CD14-positive monocyte (primary cell): ENCODE measurements at regions not wholly inside any gene's neighbourhood (a gene's known extent, or its start where the extent isn't known, plus 50 kb on each side); places are given as distances from the start of the nearest gene placed in this dataset.

Experiments used
- DNase-seq, 3 donors: peaks; one replicate each; pipeline ENCODE4 v3.0.0-alpha.2; 2011 to 2022
- H2AFZ ChIP-seq: 2 replicates; pipeline ENCODE4 v1.6.0; 2012; ENCODE audit warnings: mild to moderate bottlenecking, low read depth, low read length, inconsistent platforms; ENCODE audit not compliant: insufficient read depth, poor library complexity, severe bottlenecking
- H3K27ac ChIP-seq, 2 donors: 1 replicate in 1 of 2; 2 replicates in 1 of 2; pipeline ENCODE4 v1.5.1; 2012 to 2013; ENCODE audit warnings: low read length in 2 of 2, control low read depth in 1 of 2, inconsistent platforms in 1 of 2, low read depth in 1 of 2, mild to moderate bottlenecking in 1 of 2
- H3K27me3 ChIP-seq, 2 donors: one replicate each; pipeline versions ENCODE4 v1.6.0 to v1.6.1; 2011 to 2013; ENCODE audit warnings: low read length in 2 of 2; ENCODE audit not compliant: control insufficient read depth in 2 of 2, insufficient read depth in 2 of 2
- H3K36me3 ChIP-seq, 2 donors: replicated peaks in 1 of 2; 1 replicate in 1 of 2; 2 replicates in 1 of 2; pipeline versions ENCODE4 v1.5.1 to v1.6.1; 2012 to 2013; ENCODE audit warnings: low read length in 2 of 2, control low read depth in 1 of 2, inconsistent platforms in 1 of 2, mild to moderate bottlenecking in 1 of 2; ENCODE audit not compliant: insufficient read depth in 2 of 2, control insufficient read depth in 1 of 2
- H3K4me1 ChIP-seq, 2 donors: 1 replicate in 1 of 2; 2 replicates in 1 of 2; pipeline versions ENCODE4 v1.5.1 to v1.6.1; 2012 to 2013; ENCODE audit warnings: low read length in 2 of 2, control low read depth in 1 of 2, inconsistent platforms in 1 of 2, mild to moderate bottlenecking in 1 of 2, moderate library complexity in 1 of 2; ENCODE audit not compliant: insufficient read depth in 2 of 2, control insufficient read depth in 1 of 2
- H3K4me2 ChIP-seq: replicated peaks from 2 replicates; pipeline ENCODE3; 2012; ENCODE audit warnings: low read length, moderate library complexity, mild to moderate bottlenecking; ENCODE audit not compliant: poor library complexity, severe bottlenecking; ENCODE audit errors: extremely low read depth
- H3K4me3 ChIP-seq, 3 experiments: fragments of 200-600 bp in 1 of 3; sonication (generic) in 1 of 3; replicated peaks in 1 of 3; 1 replicate in 2 of 3; 2 replicates in 1 of 3; pipeline ENCODE4 v1.5.1; 2011 to 2013; ENCODE audit warnings: low read length in 3 of 3, mild to moderate bottlenecking in 3 of 3, control low read depth in 2 of 3, low read depth in 2 of 3, inconsistent platforms in 1 of 3, moderate library complexity in 1 of 3
- H3K79me2 ChIP-seq: 2 replicates; pipeline ENCODE4 v1.6.0; 2012; ENCODE audit warnings: mild to moderate bottlenecking, control low read depth, inconsistent platforms, low read length, moderate library complexity; ENCODE audit not compliant: insufficient read depth
- H3K9ac ChIP-seq: 2 replicates; pipeline ENCODE4 v1.6.0; 2017; ENCODE audit warnings: low read length, mild to moderate bottlenecking; ENCODE audit not compliant: insufficient read depth, poor library complexity, severe bottlenecking
- H3K9me3 ChIP-seq, 2 donors: replicated peaks in 1 of 2; 1 replicate in 1 of 2; 2 replicates in 1 of 2; pipeline versions ENCODE4 v1.5.1 to v1.6.1; 2012 to 2013; ENCODE audit warnings: low read length in 2 of 2, control low read depth in 1 of 2; ENCODE audit not compliant: control insufficient read depth in 1 of 2, insufficient read depth in 1 of 2
- H4K20me1 ChIP-seq: 2 replicates; pipeline ENCODE4 v1.6.0; 2012; ENCODE audit warnings: mild to moderate bottlenecking, low read length, control low read depth, moderate library complexity; ENCODE audit not compliant: insufficient read depth
- H3K27ac Mint-ChIP-seq, 7 donors: one replicate each; pipeline ENCODE4 v1.8.0; 2020; ENCODE audit warnings: mild to moderate bottlenecking in 7 of 7, mixed read lengths in 7 of 7, moderate library complexity in 6 of 7, inconsistent platforms in 2 of 7
- H3K27me3 Mint-ChIP-seq, 3 donors: one replicate each; pipeline ENCODE4 v1.8.0; 2021 to 2022; ENCODE audit warnings: low read depth in 3 of 3, mild to moderate bottlenecking in 3 of 3, mixed read lengths in 3 of 3, moderate library complexity in 3 of 3, inconsistent platforms in 1 of 3
- H3K36me3 Mint-ChIP-seq, 2 donors: one replicate each; pipeline ENCODE4 v1.8.0; 2020; ENCODE audit warnings: mixed read lengths in 2 of 2, inconsistent platforms in 1 of 2, mild to moderate bottlenecking in 1 of 2
- H3K4me1 Mint-ChIP-seq: one replicate; pipeline ENCODE4 v1.8.0; 2020; ENCODE audit warnings: mild to moderate bottlenecking, mixed read lengths
- H3K4me3 Mint-ChIP-seq, 2 donors: one replicate each; pipeline ENCODE4 v1.8.0; 2020; ENCODE audit warnings: mild to moderate bottlenecking in 2 of 2, mixed read lengths in 2 of 2, moderate library complexity in 1 of 2
- H3K9me3 Mint-ChIP-seq, 7 donors: one replicate each; pipeline ENCODE4 v1.8.0; 2020 to 2022; ENCODE audit warnings: mixed read lengths in 7 of 7, mild to moderate bottlenecking in 6 of 7, moderate library complexity in 6 of 7, inconsistent platforms in 2 of 7
- CTCF ChIP-seq: fragments of 200-600 bp; IDR thresholded peaks from one replicate; pipeline ENCODE4 v1.8.0; 2022; ENCODE audit warnings: antibody characterized with exemption, mild to moderate bottlenecking
- WGBS: methylation state at CpG from one replicate; pipeline ENCODE4 v1.1.5; 2013; ENCODE audit warnings: missing lambda C conversion rate; ENCODE audit not compliant: insufficient coverage; 5-methylcytosine and 5-hydroxymethylcytosine counted together
- intact Hi-C, 2 donors: fragments of 100-400 bp; cut with micrococcal nuclease; formaldehyde crosslinking; loops; one replicate each; pipeline versions ENCODE4 v1.15.0 to v1.15.1; 2023

GRCh38 chr10:110394898-110395297 lies 90.2 kb upstream of the SMNDC1 start:
- 97% methylated on average over 3 of the region's 6 CpGs for WGBS
- H3K27ac ChIP-seq: no peak overlapping the region
- H3K36me3 ChIP-seq: no peaks in the 10 kb centered on the region
- H3K4me3 ChIP-seq: no peak overlapping the region
- no peaks in the 10 kb centered on the region for H4K20me1 ChIP-seq
- no peak overlapping the region for H3K4me3 Mint-ChIP-seq
- H3K79me2 ChIP-seq: no peaks in the 10 kb centered on the region
- TF ChIP-seq CTCF: no peak
- intact Hi-C loops: no loop called here
- no peaks in the 10 kb centered on the region for H3K36me3 Mint-ChIP-seq
- no peaks in the 10 kb centered on the region for H3K9me3 ChIP-seq
- peaks cover 0 to 4% (median 4%) of the 10 kb centered on the region in 3 donors for H3K27me3 Mint-ChIP-seq
- H3K9me3 Mint-ChIP-seq: peaks cover 0 to 2% (median 0%) of the 10 kb centered on the region in 7 donors
- no peak overlapping the region for H3K4me2 ChIP-seq
- H3K27me3 ChIP-seq: no peaks in the 10 kb centered on the region
- peak overlapping the region in 1 of 7 donors; percentile 2 for H3K27ac Mint-ChIP-seq
- DNase-seq: no peak
- no peak overlapping the region for H3K9ac ChIP-seq
- H2AFZ ChIP-seq: no peak overlapping the region
- H3K4me1 Mint-ChIP-seq: peaks cover 23% of the 10 kb centered on the region
- H3K4me1 ChIP-seq: peaks cover 0 to 17% of the 10 kb centered on the region in 2 donors

GRCh38 chr10:110395350-110396283 lies 90.9 kb upstream of the SMNDC1 start:
- H3K9me3 Mint-ChIP-seq: peaks cover 0 to 2% (median 0%) of the 10 kb centered on the region in 7 donors
- peaks cover 23% of the 10 kb centered on the region for H3K4me1 Mint-ChIP-seq
- no peak overlapping the region for H3K4me3 Mint-ChIP-seq
- H3K9me3 ChIP-seq: no peaks in the 10 kb centered on the region
- no peak for TF ChIP-seq CTCF
- H4K20me1 ChIP-seq: no peaks in the 10 kb centered on the region
- H2AFZ ChIP-seq: no peak overlapping the region
- intact Hi-C loops: no loop called here
- H3K9ac ChIP-seq: no peak overlapping the region
- H3K27me3 ChIP-seq: no peaks in the 10 kb centered on the region
- H3K27me3 Mint-ChIP-seq: peaks cover 0 to 4% (median 2%) of the 10 kb centered on the region in 3 donors
- no peaks in the 10 kb centered on the region for H3K36me3 ChIP-seq
- 98% methylated on average over 8 of the region's 11 CpGs for WGBS
- H3K4me2 ChIP-seq: no peak overlapping the region
- peaks cover 0 to 17% of the 10 kb centered on the region in 2 donors for H3K4me1 ChIP-seq
- H3K79me2 ChIP-seq: no peaks in the 10 kb centered on the region
- no peaks in the 10 kb centered on the region for H3K36me3 Mint-ChIP-seq
- peak in 1 of 3 donors; percentile 21 for DNase-seq
- H3K4me3 ChIP-seq: no peak overlapping the region
- no peak overlapping the region for H3K27ac ChIP-seq
- no peak overlapping the region for H3K27ac Mint-ChIP-seq
